Liver (tissue), 8 donors: ENCODE measurements at regions not wholly inside any gene's neighbourhood (a gene's known extent, or its start where the extent isn't known, plus 50 kb on each side); places are given as distances from the start of the nearest gene placed in this dataset.

ENCODE experiments used
- DNase-seq: peaks from one replicate; pipeline ENCODE4 v3.0.0-alpha.2; 2017; ENCODE audit warnings: low spot score
- H3K27ac ChIP-seq, 2 donors: one replicate each; pipeline ENCODE4 v1.7.0; 2013; ENCODE audit warnings: inconsistent platforms in 2 of 2, low read length in 2 of 2, control low read depth in 1 of 2, low read depth in 1 of 2, mild to moderate bottlenecking in 1 of 2
- H3K27me3 ChIP-seq, 4 donors: one replicate each; pipeline versions ENCODE4 v1.6.1 to v1.7.0; 2013; ENCODE audit warnings: low read length in 3 of 4, inconsistent platforms in 1 of 4, mild to moderate bottlenecking in 1 of 4, moderate library complexity in 1 of 4; ENCODE audit not compliant: control insufficient read depth in 4 of 4, insufficient read depth in 4 of 4
- H3K36me3 ChIP-seq, 4 donors: one replicate each; pipeline versions ENCODE4 v1.6.1 to v1.7.0; 2013; ENCODE audit warnings: low read length in 3 of 4, mild to moderate bottlenecking in 3 of 4, low read depth in 1 of 4, moderate library complexity in 1 of 4; ENCODE audit not compliant: control insufficient read depth in 4 of 4, insufficient read depth in 3 of 4
- H3K4me1 ChIP-seq, 4 donors: one replicate each; pipeline versions ENCODE4 v1.6.1 to v1.7.0; 2013; ENCODE audit warnings: low read length in 3 of 4, mild to moderate bottlenecking in 3 of 4, moderate library complexity in 1 of 4; ENCODE audit not compliant: control insufficient read depth in 4 of 4, insufficient read depth in 4 of 4
- H3K4me3 ChIP-seq, 3 donors: one replicate each; pipeline versions ENCODE4 v1.6.1 to v1.7.0; 2013; ENCODE audit warnings: low read length in 3 of 3, control low read depth in 1 of 3, low read depth in 1 of 3, mild to moderate bottlenecking in 1 of 3
- H3K9ac ChIP-seq, 2 donors: one replicate each; pipeline ENCODE4 v1.7.0; 2013; ENCODE audit warnings: low read length in 2 of 2, mild to moderate bottlenecking in 2 of 2, moderate library complexity in 2 of 2, control low read depth in 1 of 2, low read depth in 1 of 2
- H3K9me3 ChIP-seq, 4 donors: one replicate each; pipeline versions ENCODE4 v1.6.1 to v1.7.0; 2013; ENCODE audit warnings: low read length in 3 of 4; ENCODE audit not compliant: control insufficient read depth in 4 of 4
- EGR1 ChIP-seq, 2 donors: IDR thresholded peaks; 2 replicates each; pipeline ENCODE4 v1.6.1; 2016 to 2018; ENCODE audit warnings: antibody characterized with exemption in 2 of 2, low read depth in 2 of 2
- FOXA2 ChIP-seq: IDR thresholded peaks from 2 replicates; pipeline ENCODE4 v1.6.1; 2016; ENCODE audit warnings: antibody characterized with exemption
- GABPA ChIP-seq, 2 donors: IDR thresholded peaks in 1 of 2; conservative IDR thresholded peaks in 1 of 2; 2 replicates each; pipeline ENCODE4 v1.6.1; 2016; ENCODE audit warnings: antibody characterized with exemption in 2 of 2, mild to moderate bottlenecking in 1 of 2, moderate library complexity in 1 of 2
- HNF4A ChIP-seq, 2 donors: conservative IDR thresholded peaks; 2 replicates each; pipeline ENCODE4 v1.6.1; 2016; ENCODE audit warnings: antibody characterized with exemption in 2 of 2, mild to moderate bottlenecking in 2 of 2
- JUND ChIP-seq, 2 donors: IDR thresholded peaks; 2 replicates each; pipeline ENCODE4 v1.6.1; 2016; ENCODE audit warnings: antibody characterized with exemption in 2 of 2
- NR2F2 ChIP-seq: IDR thresholded peaks from 2 replicates; pipeline ENCODE4 v1.6.1; 2016; ENCODE audit warnings: antibody characterized with exemption
- RAD21 ChIP-seq, 2 donors: IDR thresholded peaks; 2 replicates each; pipeline ENCODE4 v1.6.1; 2016; ENCODE audit warnings: antibody characterized with exemption in 2 of 2, mild to moderate bottlenecking in 2 of 2
- RXRA ChIP-seq, 2 donors: IDR thresholded peaks; 2 replicates each; pipeline ENCODE4 v1.6.1; 2017 to 2018; ENCODE audit warnings: antibody characterized with exemption in 2 of 2, mild to moderate bottlenecking in 1 of 2
- SP1 ChIP-seq: IDR thresholded peaks from 2 replicates; pipeline ENCODE4 v1.6.1; 2018; ENCODE audit warnings: antibody characterized with exemption, mild to moderate bottlenecking
- TAF1 ChIP-seq: conservative IDR thresholded peaks from 2 replicates; pipeline ENCODE4 v1.6.1; 2016; ENCODE audit warnings: antibody characterized with exemption, mild to moderate bottlenecking
- YY1 ChIP-seq: IDR thresholded peaks from 2 replicates; pipeline ENCODE4 v1.6.1; 2016; ENCODE audit warnings: antibody characterized with exemption, mild to moderate bottlenecking
- WGBS: extraction: QIAGEN DNeasy Blood & Tissue Kit; methylation state at CpG from one replicate; pipeline ENCODE4 v1.1.7; 2013; 5-methylcytosine and 5-hydroxymethylcytosine counted together
- TF ChIP-seq, protein P1 (sequence below): IDR thresholded peaks from 2 replicates; pipeline ENCODE4 v1.6.1; 2016; ENCODE audit warnings: antibody characterized with exemption
- TF ChIP-seq, protein P2 (sequence below): IDR thresholded peaks from 2 replicates; pipeline ENCODE4 v1.6.1; 2016; ENCODE audit warnings: antibody characterized with exemption
- TF ChIP-seq, protein P3 (sequence below): fragments of 150-350 bp; IDR thresholded peaks from 2 replicates; pipeline ENCODE4 v1.5.1; 2017; ENCODE audit warnings: improper control_type of control experiment, low read depth, low read length; ENCODE audit not compliant: missing input control
- TF ChIP-seq, protein P4 (sequence below): IDR thresholded peaks from 2 replicates; pipeline ENCODE4 v1.6.1; 2016; ENCODE audit warnings: antibody characterized with exemption, mild to moderate bottlenecking
- donor health status: healthy.
- donor health status: healthy.
- donor health status: healthy.
- donor health status: healthy.
- donor health status: healthy.

DNA sequence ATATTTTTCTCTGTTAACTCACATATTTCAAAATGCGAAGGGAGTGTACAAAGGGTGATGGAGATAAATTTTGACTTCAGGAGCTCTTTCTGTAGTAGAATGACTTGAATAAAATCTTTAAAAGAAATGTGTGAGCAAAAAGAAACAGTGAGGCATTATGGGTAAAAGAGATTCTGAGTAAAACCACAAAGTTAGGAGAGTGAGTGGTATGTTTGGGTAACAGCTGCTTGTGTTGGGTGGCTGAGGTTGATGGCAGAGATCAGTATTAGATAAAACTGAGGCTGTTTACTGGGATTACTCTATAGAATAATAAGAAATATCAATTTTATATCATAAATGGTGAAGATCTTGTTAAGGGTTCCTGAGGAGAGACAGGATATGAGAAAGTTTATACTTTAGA lies 434.2 kb upstream of the AMOT start:
- H3K27ac ChIP-seq = no peak overlapping the region
- H3K27me3 ChIP-seq = no peaks in the 10 kb centered on the region
- DNase-seq = no peak
- no peak for TF ChIP-seq FOXA2
- no peak for TF ChIP-seq NR2F2
- no peak for TF ChIP-seq TAF1
- TF ChIP-seq GABPA (IDR thresholded peaks at IDR 0.05 in 1 of 2, conservative IDR thresholded peaks at IDR 0.05 in 1 of 2) = no peak
- no peak for TF ChIP-seq JUND (IDR thresholded peaks at IDR 0.05)
- no peak for TF ChIP-seq EGR1 (IDR thresholded peaks at IDR 0.05; ENCODE audit: low read depth in 2 of 2)
- TF ChIP-seq, protein P1, sequence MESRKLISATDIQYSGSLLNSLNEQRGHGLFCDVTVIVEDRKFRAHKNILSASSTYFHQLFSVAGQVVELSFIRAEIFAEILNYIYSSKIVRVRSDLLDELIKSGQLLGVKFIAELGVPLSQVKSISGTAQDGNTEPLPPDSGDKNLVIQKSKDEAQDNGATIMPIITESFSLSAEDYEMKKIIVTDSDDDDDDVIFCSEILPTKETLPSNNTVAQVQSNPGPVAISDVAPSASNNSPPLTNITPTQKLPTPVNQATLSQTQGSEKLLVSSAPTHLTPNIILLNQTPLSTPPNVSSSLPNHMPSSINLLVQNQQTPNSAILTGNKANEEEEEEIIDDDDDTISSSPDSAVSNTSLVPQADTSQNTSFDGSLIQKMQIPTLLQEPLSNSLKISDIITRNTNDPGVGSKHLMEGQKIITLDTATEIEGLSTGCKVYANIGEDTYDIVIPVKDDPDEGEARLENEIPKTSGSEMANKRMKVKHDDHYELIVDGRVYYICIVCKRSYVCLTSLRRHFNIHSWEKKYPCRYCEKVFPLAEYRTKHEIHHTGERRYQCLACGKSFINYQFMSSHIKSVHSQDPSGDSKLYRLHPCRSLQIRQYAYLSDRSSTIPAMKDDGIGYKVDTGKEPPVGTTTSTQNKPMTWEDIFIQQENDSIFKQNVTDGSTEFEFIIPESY = no peak
- no peak for TF ChIP-seq HNF4A (conservative IDR thresholded peaks at IDR 0.05)
- TF ChIP-seq YY1 = no peak
- TF ChIP-seq RAD21 (IDR thresholded peaks at IDR 0.05) = no peak
- WGBS = 85% methylated on average over 1 of the region's 1 CpG
- no peaks in the 10 kb centered on the region for H3K4me1 ChIP-seq
- H3K9ac ChIP-seq = no peak overlapping the region
- H3K9me3 ChIP-seq = no peaks in the 10 kb centered on the region
- no peaks in the 10 kb centered on the region for H3K36me3 ChIP-seq
- no peak overlapping the region for H3K4me3 ChIP-seq

DNA sequence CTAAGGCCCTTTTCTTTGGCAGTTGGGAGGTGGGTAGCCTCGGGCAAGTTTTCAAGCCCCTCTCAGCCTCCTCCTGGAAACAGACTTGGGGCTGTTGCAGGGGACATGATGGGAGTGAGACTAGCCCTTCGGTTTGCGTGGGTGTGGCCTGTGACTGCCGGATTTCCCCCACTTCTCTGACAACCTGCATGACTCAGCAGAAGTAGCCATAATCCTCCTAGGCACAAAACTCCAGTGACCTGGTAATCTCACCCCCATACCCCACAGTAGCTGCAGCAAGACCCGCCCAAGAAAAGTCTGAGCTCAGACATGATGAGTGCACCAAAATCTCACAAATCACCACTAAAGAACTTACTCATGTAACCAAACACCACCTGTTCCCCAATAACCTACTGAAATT lies 433.7 kb upstream of the AMOT start:
- Histone ChIP-seq H3K4me1 (no peaks in the 10 kb centered on the region), H3K27ac (no peak overlapping the region), H3K9me3 (no peaks in the 10 kb centered on the region), H3K27me3 (no peaks in the 10 kb centered on the region), H3K36me3 (no peaks in the 10 kb centered on the region), H3K4me3 (no peak overlapping the region), H3K9ac (no peak overlapping the region)
- WGBS = 79% methylated on average over 5 of the region's 5 CpGs
- TF ChIP-seq, protein P1 = no peak
- TF ChIP-seq TAF1 = no peak
- TF ChIP-seq, protein P2, sequence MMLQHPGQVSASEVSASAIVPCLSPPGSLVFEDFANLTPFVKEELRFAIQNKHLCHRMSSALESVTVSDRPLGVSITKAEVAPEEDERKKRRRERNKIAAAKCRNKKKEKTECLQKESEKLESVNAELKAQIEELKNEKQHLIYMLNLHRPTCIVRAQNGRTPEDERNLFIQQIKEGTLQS = no peak
- no peak for TF ChIP-seq JUND (IDR thresholded peaks at IDR 0.05)
- TF ChIP-seq GABPA (IDR thresholded peaks at IDR 0.05 in 1 of 2, conservative IDR thresholded peaks at IDR 0.05 in 1 of 2) = no peak
- no peak for TF ChIP-seq RXRA (IDR thresholded peaks at IDR 0.05)
- TF ChIP-seq FOXA2 = no peak
- no peak for TF ChIP-seq EGR1 (IDR thresholded peaks at IDR 0.05; ENCODE audit: low read depth in 2 of 2)
- DNase-seq = no peak

DNA sequence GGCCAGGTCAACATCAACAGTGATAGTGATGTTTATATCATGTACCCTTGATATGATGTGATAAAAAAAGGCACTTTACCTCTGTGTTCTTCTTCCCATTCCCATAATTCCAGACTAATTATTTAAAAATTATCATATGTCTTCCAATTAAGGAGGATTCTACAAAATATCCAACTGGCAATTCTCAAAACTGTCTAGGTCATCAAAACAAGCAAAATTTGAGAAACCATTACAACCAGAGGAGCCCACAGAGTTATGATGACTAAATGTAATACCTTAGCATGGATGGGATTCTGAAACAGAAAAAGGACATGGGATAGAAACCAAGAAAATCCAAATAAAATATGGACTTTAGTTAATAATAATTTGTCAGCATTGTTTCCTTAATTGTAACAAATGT lies 428.6 kb upstream of the AMOT start:
- Histone ChIP-seq H3K27me3 (no peaks in the 10 kb centered on the region), H3K4me1 (no peaks in the 10 kb centered on the region), H3K9me3 (no peaks in the 10 kb centered on the region), H3K36me3 (no peaks in the 10 kb centered on the region), H3K9ac (no peak overlapping the region), H3K27ac (no peak overlapping the region), H3K4me3 (no peak overlapping the region)
- no peak for DNase-seq
- TF ChIP-seq EGR1 (IDR thresholded peaks at IDR 0.05; ENCODE audit: low read depth in 2 of 2) (no peak), RAD21 (IDR thresholded peaks at IDR 0.05) (no peak), HNF4A (conservative IDR thresholded peaks at IDR 0.05) (no peak), TAF1 (no peak), FOXA2 (no peak), SP1 (no peak), JUND (IDR thresholded peaks at IDR 0.05) (no peak)
- TF ChIP-seq, protein P3, sequence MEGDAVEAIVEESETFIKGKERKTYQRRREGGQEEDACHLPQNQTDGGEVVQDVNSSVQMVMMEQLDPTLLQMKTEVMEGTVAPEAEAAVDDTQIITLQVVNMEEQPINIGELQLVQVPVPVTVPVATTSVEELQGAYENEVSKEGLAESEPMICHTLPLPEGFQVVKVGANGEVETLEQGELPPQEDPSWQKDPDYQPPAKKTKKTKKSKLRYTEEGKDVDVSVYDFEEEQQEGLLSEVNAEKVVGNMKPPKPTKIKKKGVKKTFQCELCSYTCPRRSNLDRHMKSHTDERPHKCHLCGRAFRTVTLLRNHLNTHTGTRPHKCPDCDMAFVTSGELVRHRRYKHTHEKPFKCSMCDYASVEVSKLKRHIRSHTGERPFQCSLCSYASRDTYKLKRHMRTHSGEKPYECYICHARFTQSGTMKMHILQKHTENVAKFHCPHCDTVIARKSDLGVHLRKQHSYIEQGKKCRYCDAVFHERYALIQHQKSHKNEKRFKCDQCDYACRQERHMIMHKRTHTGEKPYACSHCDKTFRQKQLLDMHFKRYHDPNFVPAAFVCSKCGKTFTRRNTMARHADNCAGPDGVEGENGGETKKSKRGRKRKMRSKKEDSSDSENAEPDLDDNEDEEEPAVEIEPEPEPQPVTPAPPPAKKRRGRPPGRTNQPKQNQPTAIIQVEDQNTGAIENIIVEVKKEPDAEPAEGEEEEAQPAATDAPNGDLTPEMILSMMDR = no peak
- TF ChIP-seq, protein P4, sequence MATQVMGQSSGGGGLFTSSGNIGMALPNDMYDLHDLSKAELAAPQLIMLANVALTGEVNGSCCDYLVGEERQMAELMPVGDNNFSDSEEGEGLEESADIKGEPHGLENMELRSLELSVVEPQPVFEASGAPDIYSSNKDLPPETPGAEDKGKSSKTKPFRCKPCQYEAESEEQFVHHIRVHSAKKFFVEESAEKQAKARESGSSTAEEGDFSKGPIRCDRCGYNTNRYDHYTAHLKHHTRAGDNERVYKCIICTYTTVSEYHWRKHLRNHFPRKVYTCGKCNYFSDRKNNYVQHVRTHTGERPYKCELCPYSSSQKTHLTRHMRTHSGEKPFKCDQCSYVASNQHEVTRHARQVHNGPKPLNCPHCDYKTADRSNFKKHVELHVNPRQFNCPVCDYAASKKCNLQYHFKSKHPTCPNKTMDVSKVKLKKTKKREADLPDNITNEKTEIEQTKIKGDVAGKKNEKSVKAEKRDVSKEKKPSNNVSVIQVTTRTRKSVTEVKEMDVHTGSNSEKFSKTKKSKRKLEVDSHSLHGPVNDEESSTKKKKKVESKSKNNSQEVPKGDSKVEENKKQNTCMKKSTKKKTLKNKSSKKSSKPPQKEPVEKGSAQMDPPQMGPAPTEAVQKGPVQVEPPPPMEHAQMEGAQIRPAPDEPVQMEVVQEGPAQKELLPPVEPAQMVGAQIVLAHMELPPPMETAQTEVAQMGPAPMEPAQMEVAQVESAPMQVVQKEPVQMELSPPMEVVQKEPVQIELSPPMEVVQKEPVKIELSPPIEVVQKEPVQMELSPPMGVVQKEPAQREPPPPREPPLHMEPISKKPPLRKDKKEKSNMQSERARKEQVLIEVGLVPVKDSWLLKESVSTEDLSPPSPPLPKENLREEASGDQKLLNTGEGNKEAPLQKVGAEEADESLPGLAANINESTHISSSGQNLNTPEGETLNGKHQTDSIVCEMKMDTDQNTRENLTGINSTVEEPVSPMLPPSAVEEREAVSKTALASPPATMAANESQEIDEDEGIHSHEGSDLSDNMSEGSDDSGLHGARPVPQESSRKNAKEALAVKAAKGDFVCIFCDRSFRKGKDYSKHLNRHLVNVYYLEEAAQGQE = no peak
- TF ChIP-seq, protein P1 = no peak
